ENCODE measurements at regions not wholly inside any gene's neighbourhood (a gene's known extent, or its start where the extent isn't known, plus 50 kb on each side); places are given as distances from the start of the nearest gene placed in this dataset.

- no peak for DNase-seq (ENCODE audit: low read depth in 3 of 3)
These were observed 122.3 kb downstream of the RPS12 start for GRCh38 chr6:132936646-132937045.

GRCh38 chr6:132937466-132937906, 123.1 kb downstream of the RPS12 start:
- DNase-seq (ENCODE audit: low read depth in 3 of 3): no peak

GRCh38 chr6:132948889-132949288, 134.5 kb downstream of the RPS12 start:
- no peak for DNase-seq (ENCODE audit: low read depth in 3 of 3)

- DNase-seq (ENCODE audit: low read depth in 3 of 3): no peak
These were observed 136.2 kb downstream of the RPS12 start for GRCh38 chr6:132950566-132950965.

- DNase-seq (ENCODE audit: low read depth in 3 of 3): no peak
These were observed 137.9 kb downstream of the RPS12 start for GRCh38 chr6:132952031-132952867.

- no peak for DNase-seq (ENCODE audit: low read depth in 3 of 3)
These were observed 138.6 kb downstream of the RPS12 start for GRCh38 chr6:132952986-132953385.

- DNase-seq (ENCODE audit: low read depth in 3 of 3): no peak
These were observed 139.9 kb downstream of the RPS12 start for GRCh38 chr6:132954222-132954621.

GRCh38 chr6:132954936-132955335, 140.6 kb downstream of the RPS12 start:
- DNase-seq (ENCODE audit: low read depth in 3 of 3): no peak

GRCh38 chr6:132959639-132960326, 145.4 kb downstream of the RPS12 start:
- DNase-seq (ENCODE audit: low read depth in 3 of 3): no peak

GRCh38 chr6:132960720-132961119, 146.4 kb downstream of the RPS12 start:
- no peak for DNase-seq (ENCODE audit: low read depth in 3 of 3)

- no peak for DNase-seq (ENCODE audit: low read depth in 3 of 3)
These were observed 146.8 kb downstream of the RPS12 start for GRCh38 chr6:132961122-132961521.

- no peak for DNase-seq (ENCODE audit: low read depth in 3 of 3)
These were observed 147.2 kb downstream of the RPS12 start for GRCh38 chr6:132961610-132962009.

GRCh38 chr6:132962936-132963868, 148.8 kb downstream of the RPS12 start:
- DNase-seq (ENCODE audit: low read depth in 3 of 3): peak; percentile 5 to 58 (median 14)

- DNase-seq (ENCODE audit: low read depth in 3 of 3): no peak
These were observed 149.9 kb downstream of the RPS12 start for GRCh38 chr6:132964101-132964867.

GRCh38 chr6:132964868-132965382, 150.6 kb downstream of the RPS12 start:
- no peak for DNase-seq (ENCODE audit: low read depth in 3 of 3)

GRCh38 chr6:132967871-132968270, 153.5 kb downstream of the RPS12 start:
- no peak for DNase-seq (ENCODE audit: low read depth in 3 of 3)

- DNase-seq (ENCODE audit: low read depth in 3 of 3): no peak
These were observed 154.1 kb downstream of the RPS12 start for GRCh38 chr6:132968419-132968950.

GRCh38 chr6:132969196-132969595, 154.8 kb downstream of the RPS12 start:
- DNase-seq (ENCODE audit: low read depth in 3 of 3): no peak

- DNase-seq (ENCODE audit: low read depth in 3 of 3): no peak
These were observed 157.3 kb downstream of the RPS12 start for GRCh38 chr6:132971676-132972075.

- DNase-seq (ENCODE audit: low read depth in 3 of 3): no peak
These were observed 157.9 kb downstream of the RPS12 start for GRCh38 chr6:132972254-132972653.

- DNase-seq (ENCODE audit: low read depth in 3 of 3): no peak
These were observed 158.6 kb downstream of the RPS12 start for GRCh38 chr6:132972971-132973370.
